ENCODE measurements at regions not wholly inside any gene's neighbourhood (a gene's known extent, or its start where the extent isn't known, plus 50 kb on each side); places are given as distances from the start of the nearest gene placed in this dataset.

- Histone ChIP-seq H3K4me1 (replicated peaks in 1 of 2) (no peaks in the 10 kb centered on the region), H3K36me3 (replicated peaks in 1 of 2) (no peaks in the 10 kb centered on the region), H3K27me3 (no peaks in the 10 kb centered on the region), H3K4me3 (no peak overlapping the region), H3K27ac (no peak overlapping the region), H3K9me3 (replicated peaks in 1 of 3) (no peaks in the 10 kb centered on the region)
- intact Hi-C loops (cut with DNase I) = no loop called here
- no peak for TF ChIP-seq POLR2A (IDR thresholded peaks at IDR 0.05)
- TF ChIP-seq, protein P1, sequence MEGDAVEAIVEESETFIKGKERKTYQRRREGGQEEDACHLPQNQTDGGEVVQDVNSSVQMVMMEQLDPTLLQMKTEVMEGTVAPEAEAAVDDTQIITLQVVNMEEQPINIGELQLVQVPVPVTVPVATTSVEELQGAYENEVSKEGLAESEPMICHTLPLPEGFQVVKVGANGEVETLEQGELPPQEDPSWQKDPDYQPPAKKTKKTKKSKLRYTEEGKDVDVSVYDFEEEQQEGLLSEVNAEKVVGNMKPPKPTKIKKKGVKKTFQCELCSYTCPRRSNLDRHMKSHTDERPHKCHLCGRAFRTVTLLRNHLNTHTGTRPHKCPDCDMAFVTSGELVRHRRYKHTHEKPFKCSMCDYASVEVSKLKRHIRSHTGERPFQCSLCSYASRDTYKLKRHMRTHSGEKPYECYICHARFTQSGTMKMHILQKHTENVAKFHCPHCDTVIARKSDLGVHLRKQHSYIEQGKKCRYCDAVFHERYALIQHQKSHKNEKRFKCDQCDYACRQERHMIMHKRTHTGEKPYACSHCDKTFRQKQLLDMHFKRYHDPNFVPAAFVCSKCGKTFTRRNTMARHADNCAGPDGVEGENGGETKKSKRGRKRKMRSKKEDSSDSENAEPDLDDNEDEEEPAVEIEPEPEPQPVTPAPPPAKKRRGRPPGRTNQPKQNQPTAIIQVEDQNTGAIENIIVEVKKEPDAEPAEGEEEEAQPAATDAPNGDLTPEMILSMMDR (IDR thresholded peaks at IDR 0.05) = no peak
- DNase-seq = peak in 1 of 7 donors; percentile 82
- WGBS, 4 donors = 34 to 50% (median 40%) methylated on average over 7 of the region's 7 CpGs
Observed at GRCh38 chr5:158591301-158591863, 508.3 kb downstream of the EBF1 start.

- TF ChIP-seq POLR2A (IDR thresholded peaks at IDR 0.05) = no peak
- TF ChIP-seq, protein P1 (IDR thresholded peaks at IDR 0.05) = no peak
- intact Hi-C loops (cut with DNase I) = no loop called here
- DNase-seq = no peak
Observed at GRCh38 chr5:158590746-158591300, 508.9 kb downstream of the EBF1 start.

GRCh38 chr5:158589939-158590338, 509.8 kb downstream of the EBF1 start:
- Histone ChIP-seq H3K36me3 (replicated peaks in 1 of 2) (no peaks in the 10 kb centered on the region), H3K4me3 (no peak overlapping the region), H3K4me1 (replicated peaks in 1 of 2) (no peaks in the 10 kb centered on the region), H3K27me3 (no peaks in the 10 kb centered on the region), H3K27ac (no peak overlapping the region), H3K9me3 (replicated peaks in 1 of 3) (no peaks in the 10 kb centered on the region)
- 51 to 60% (median 56%) methylated on average over 3 of the region's 3 CpGs for WGBS, 4 donors
- intact Hi-C loops (cut with DNase I) = no loop called here
- no peak for DNase-seq
- no peak for TF ChIP-seq POLR2A (IDR thresholded peaks at IDR 0.05)
- TF ChIP-seq, protein P1 (IDR thresholded peaks at IDR 0.05) = no peak

More at GRCh38 chr5:158590746-158591300, 508.9 kb downstream of the EBF1 start:
- H3K36me3 ChIP-seq (replicated peaks in 1 of 2) = no peaks in the 10 kb centered on the region
- H3K27me3 ChIP-seq = no peaks in the 10 kb centered on the region
- no peaks in the 10 kb centered on the region for H3K9me3 ChIP-seq (replicated peaks in 1 of 3)
- H3K4me3 ChIP-seq = no peak overlapping the region
- 80 to 88% (median 86%) methylated on average over 2 of the region's 2 CpGs for WGBS, 4 donors
- no peak overlapping the region for H3K27ac ChIP-seq
- no peaks in the 10 kb centered on the region for H3K4me1 ChIP-seq (replicated peaks in 1 of 2)

DNA sequence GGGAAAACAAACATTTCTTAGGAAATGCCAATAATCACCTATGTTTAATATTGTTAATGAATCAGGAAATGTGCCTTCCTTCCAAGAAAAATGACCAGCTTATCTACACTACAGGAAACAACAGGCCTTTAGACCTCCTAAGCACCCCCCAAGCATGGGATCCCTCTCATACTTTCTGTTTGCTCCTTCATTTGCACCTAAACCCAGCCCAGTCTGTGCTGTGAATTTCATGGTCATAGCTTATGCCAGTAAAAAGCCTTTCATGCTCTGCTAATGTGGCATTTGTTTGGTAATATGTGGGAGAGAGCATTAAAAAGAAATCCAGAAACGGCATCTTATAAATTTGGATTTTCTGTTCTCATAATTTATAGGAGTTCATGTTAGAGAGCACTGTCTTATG, 511.1 kb downstream of the EBF1 start:
- H3K9me3 ChIP-seq (replicated peaks in 1 of 3) = no peaks in the 10 kb centered on the region
- no peaks in the 10 kb centered on the region for H3K4me1 ChIP-seq (replicated peaks in 1 of 2)
- TF ChIP-seq POLR2A (IDR thresholded peaks at IDR 0.05) = no peak
- TF ChIP-seq, protein P1 (IDR thresholded peaks at IDR 0.05) = no peak
- H3K4me3 ChIP-seq = no peak overlapping the region
- no peaks in the 10 kb centered on the region for H3K27me3 ChIP-seq
- intact Hi-C loops (cut with DNase I) = no loop called here
- DNase-seq = no peak
- 81 to 96% (median 87%) methylated on average over 1 of the region's 1 CpG for WGBS, 4 donors
- no peak overlapping the region for H3K27ac ChIP-seq
- no peaks in the 10 kb centered on the region for H3K36me3 ChIP-seq (replicated peaks in 1 of 2)

All from adrenal gland (tissue), 9 donors.